ENCODE measurements at regions not wholly inside any gene's neighbourhood (a gene's known extent, or its start where the extent isn't known, plus 50 kb on each side); places are given as distances from the start of the nearest gene placed in this dataset.
"Not testable (repeated sequence)": the region's sequence is repeated elsewhere in the genome, so short reads cannot be mapped to it uniquely, and the experiment has no call there.

- DNase-seq (ENCODE audit: low read depth, low spot score), result no peak
- in situ Hi-C loops (cut with HindIII; ENCODE audit: low pct_unique_long_range_greater_than_20kb, low sequenced_read_pairs), result no loop called here
Measured at GRCh38 chr17:22123536-22124281, 431.4 kb downstream of the KCNJ18 start.

- in situ Hi-C loops (cut with HindIII; ENCODE audit: low pct_unique_long_range_greater_than_20kb, low sequenced_read_pairs), result no loop called here
- DNase-seq (ENCODE audit: low read depth, low spot score), result no peak
Measured at GRCh38 chr17:22128171-22128570, 435.8 kb downstream of the KCNJ18 start.

GRCh38 chr17:22128723-22129122 lies 436.4 kb downstream of the KCNJ18 start:
- peak; percentile 68 for DNase-seq (ENCODE audit: low read depth, low spot score)
- in situ Hi-C loops (cut with HindIII; ENCODE audit: low pct_unique_long_range_greater_than_20kb, low sequenced_read_pairs), result no loop called here

GRCh38 chr17:22129920-22130319 lies 437.6 kb downstream of the KCNJ18 start:
- in situ Hi-C loops (cut with HindIII; ENCODE audit: low pct_unique_long_range_greater_than_20kb, low sequenced_read_pairs); DNase-seq (ENCODE audit: low read depth, low spot score): not testable (repeated sequence)

- no peak for DNase-seq (ENCODE audit: low read depth, low spot score)
- in situ Hi-C loops (cut with HindIII; ENCODE audit: low pct_unique_long_range_greater_than_20kb, low sequenced_read_pairs), result no loop called here
Measured at GRCh38 chr17:22131740-22132139, 439.4 kb downstream of the KCNJ18 start.

- DNase-seq (ENCODE audit: low read depth, low spot score), result peak; percentile 55
- in situ Hi-C loops (cut with HindIII; ENCODE audit: low pct_unique_long_range_greater_than_20kb, low sequenced_read_pairs), result no loop called here
Measured at GRCh38 chr17:22138861-22139469, 446.6 kb downstream of the KCNJ18 start.

GRCh38 chr17:22142091-22142490 lies 449.8 kb downstream of the KCNJ18 start:
- in situ Hi-C loops (cut with HindIII; ENCODE audit: low pct_unique_long_range_greater_than_20kb, low sequenced_read_pairs), result no loop called here
- no peak for DNase-seq (ENCODE audit: low read depth, low spot score)

GRCh38 chr17:22145605-22146178 lies 453.4 kb downstream of the KCNJ18 start:
- in situ Hi-C loops (cut with HindIII; ENCODE audit: low pct_unique_long_range_greater_than_20kb, low sequenced_read_pairs), result no loop called here
- no peak for DNase-seq (ENCODE audit: low read depth, low spot score)

- in situ Hi-C loops (cut with HindIII; ENCODE audit: low pct_unique_long_range_greater_than_20kb, low sequenced_read_pairs), result no loop called here
- DNase-seq (ENCODE audit: low read depth, low spot score), result no peak
Measured at GRCh38 chr17:22158364-22158763, 466.0 kb downstream of the KCNJ18 start.

GRCh38 chr17:22161376-22161775 lies 469.1 kb downstream of the KCNJ18 start:
- in situ Hi-C loops (cut with HindIII; ENCODE audit: low pct_unique_long_range_greater_than_20kb, low sequenced_read_pairs), result no loop called here
- peak; percentile 97 for DNase-seq (ENCODE audit: low read depth, low spot score)

- in situ Hi-C loops (cut with HindIII; ENCODE audit: low pct_unique_long_range_greater_than_20kb, low sequenced_read_pairs), result no loop called here
- DNase-seq (ENCODE audit: low read depth, low spot score), result no peak
Measured at GRCh38 chr17:22171631-22172030, 479.3 kb downstream of the KCNJ18 start.

- in situ Hi-C loops (cut with HindIII; ENCODE audit: low pct_unique_long_range_greater_than_20kb, low sequenced_read_pairs), result no loop called here
- DNase-seq (ENCODE audit: low read depth, low spot score), result no peak
Measured at GRCh38 chr17:22193113-22193512, 500.8 kb downstream of the KCNJ18 start.

- in situ Hi-C loops (cut with HindIII; ENCODE audit: low pct_unique_long_range_greater_than_20kb, low sequenced_read_pairs); DNase-seq (ENCODE audit: low read depth, low spot score): not testable (repeated sequence)
Measured at GRCh38 chr17:22200187-22200586, 507.9 kb downstream of the KCNJ18 start.

GRCh38 chr17:22202702-22203101 lies 510.4 kb downstream of the KCNJ18 start:
- in situ Hi-C loops (cut with HindIII; ENCODE audit: low pct_unique_long_range_greater_than_20kb, low sequenced_read_pairs), result no loop called here
- no peak for DNase-seq (ENCODE audit: low read depth, low spot score)

GRCh38 chr17:22203208-22203715 lies 510.9 kb downstream of the KCNJ18 start:
- DNase-seq (ENCODE audit: low read depth, low spot score), result no peak
- in situ Hi-C loops (cut with HindIII; ENCODE audit: low pct_unique_long_range_greater_than_20kb, low sequenced_read_pairs), result no loop called here

- in situ Hi-C loops (cut with HindIII; ENCODE audit: low pct_unique_long_range_greater_than_20kb, low sequenced_read_pairs); DNase-seq (ENCODE audit: low read depth, low spot score): not testable (repeated sequence)
Measured at GRCh38 chr17:22204076-22204475, 511.8 kb downstream of the KCNJ18 start.

- in situ Hi-C loops (cut with HindIII; ENCODE audit: low pct_unique_long_range_greater_than_20kb, low sequenced_read_pairs); DNase-seq (ENCODE audit: low read depth, low spot score): not testable (repeated sequence)
Measured at GRCh38 chr17:22210212-22210611, 517.9 kb downstream of the KCNJ18 start.

- in situ Hi-C loops (cut with HindIII; ENCODE audit: low pct_unique_long_range_greater_than_20kb, low sequenced_read_pairs); DNase-seq (ENCODE audit: low read depth, low spot score): not testable (repeated sequence)
Measured at GRCh38 chr17:22213169-22213568, 520.8 kb downstream of the KCNJ18 start.

GRCh38 chr17:22217135-22217534 lies 524.8 kb downstream of the KCNJ18 start:
- DNase-seq (ENCODE audit: low read depth, low spot score), result no peak
- in situ Hi-C loops (cut with HindIII; ENCODE audit: low pct_unique_long_range_greater_than_20kb, low sequenced_read_pairs), result no loop called here
